ENCODE measurements at regions not wholly inside any gene's neighbourhood (a gene's known extent, or its start where the extent isn't known, plus 50 kb on each side); places are given as distances from the start of the nearest gene placed in this dataset.

DNA sequence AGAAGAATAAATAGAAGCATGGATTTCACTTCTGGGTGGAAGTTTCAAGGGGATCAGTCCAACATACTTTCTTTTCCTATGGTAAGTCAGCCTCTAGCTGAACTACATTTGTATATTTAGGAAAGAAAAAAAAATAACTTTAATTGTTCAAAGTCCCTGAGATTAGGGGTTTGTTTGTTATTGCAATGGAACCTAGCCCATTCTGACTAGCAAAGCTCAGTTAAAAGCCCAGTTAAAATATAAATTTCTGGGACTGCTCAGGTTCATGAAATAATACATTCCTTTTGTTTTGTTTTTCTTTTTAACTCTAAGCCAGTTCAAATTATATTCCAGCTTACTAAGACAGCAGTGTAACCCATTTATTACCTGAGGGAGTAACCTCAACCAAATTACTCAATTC is 2069.6 kb upstream of the CELF4 start:
- H3K27me3 ChIP-seq = no peaks in the 10 kb centered on the region
- no peak overlapping the region for H3K27ac ChIP-seq
- H3K36me3 ChIP-seq = no peaks in the 10 kb centered on the region
- H3K9me3 ChIP-seq = no peaks in the 10 kb centered on the region
- no peak for DNase-seq
- H3K4me1 ChIP-seq = no peaks in the 10 kb centered on the region
- no peak for TF ChIP-seq POLR2A (IDR thresholded peaks at IDR 0.05)
- TF ChIP-seq, protein P1, sequence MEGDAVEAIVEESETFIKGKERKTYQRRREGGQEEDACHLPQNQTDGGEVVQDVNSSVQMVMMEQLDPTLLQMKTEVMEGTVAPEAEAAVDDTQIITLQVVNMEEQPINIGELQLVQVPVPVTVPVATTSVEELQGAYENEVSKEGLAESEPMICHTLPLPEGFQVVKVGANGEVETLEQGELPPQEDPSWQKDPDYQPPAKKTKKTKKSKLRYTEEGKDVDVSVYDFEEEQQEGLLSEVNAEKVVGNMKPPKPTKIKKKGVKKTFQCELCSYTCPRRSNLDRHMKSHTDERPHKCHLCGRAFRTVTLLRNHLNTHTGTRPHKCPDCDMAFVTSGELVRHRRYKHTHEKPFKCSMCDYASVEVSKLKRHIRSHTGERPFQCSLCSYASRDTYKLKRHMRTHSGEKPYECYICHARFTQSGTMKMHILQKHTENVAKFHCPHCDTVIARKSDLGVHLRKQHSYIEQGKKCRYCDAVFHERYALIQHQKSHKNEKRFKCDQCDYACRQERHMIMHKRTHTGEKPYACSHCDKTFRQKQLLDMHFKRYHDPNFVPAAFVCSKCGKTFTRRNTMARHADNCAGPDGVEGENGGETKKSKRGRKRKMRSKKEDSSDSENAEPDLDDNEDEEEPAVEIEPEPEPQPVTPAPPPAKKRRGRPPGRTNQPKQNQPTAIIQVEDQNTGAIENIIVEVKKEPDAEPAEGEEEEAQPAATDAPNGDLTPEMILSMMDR (IDR thresholded peaks at IDR 0.05) = no peak
- no peak overlapping the region for H3K4me3 ChIP-seq

- no peaks in the 10 kb centered on the region for H3K9me3 ChIP-seq
- no peaks in the 10 kb centered on the region for H3K36me3 ChIP-seq
- no peaks in the 10 kb centered on the region for H3K27me3 ChIP-seq
- H3K4me1 ChIP-seq = no peaks in the 10 kb centered on the region
- no peak for DNase-seq
- no peak overlapping the region for H3K27ac ChIP-seq
- TF ChIP-seq, protein P1 (IDR thresholded peaks at IDR 0.05) = no peak
- TF ChIP-seq POLR2A (IDR thresholded peaks at IDR 0.05) = no peak
- H3K4me3 ChIP-seq = no peak overlapping the region
These were observed 2062.3 kb upstream of the CELF4 start for GRCh38 chr18:39627936-39628335.

- H3K27ac ChIP-seq = no peak overlapping the region
These were observed 2059.4 kb upstream of the CELF4 start for GRCh38 chr18:39624961-39625360.

GRCh38 chr18:39622431-39622830 is 2056.8 kb upstream of the CELF4 start:
- H3K27me3 ChIP-seq = no peaks in the 10 kb centered on the region
- DNase-seq = no peak
- H3K9me3 ChIP-seq = no peaks in the 10 kb centered on the region
- no peaks in the 10 kb centered on the region for H3K36me3 ChIP-seq
- no peak overlapping the region for H3K4me3 ChIP-seq
- no peak for TF ChIP-seq POLR2A (IDR thresholded peaks at IDR 0.05)
- TF ChIP-seq, protein P1 (IDR thresholded peaks at IDR 0.05) = no peak
- H3K4me1 ChIP-seq = no peaks in the 10 kb centered on the region
- H3K27ac ChIP-seq = no peak overlapping the region

More at GRCh38 chr18:39624961-39625360, 2059.4 kb upstream of the CELF4 start:
- no peaks in the 10 kb centered on the region for H3K27me3 ChIP-seq
- H3K4me1 ChIP-seq = no peaks in the 10 kb centered on the region
- no peaks in the 10 kb centered on the region for H3K9me3 ChIP-seq
- H3K36me3 ChIP-seq = no peaks in the 10 kb centered on the region
- no peak for TF ChIP-seq POLR2A (IDR thresholded peaks at IDR 0.05)
- TF ChIP-seq, protein P1 (IDR thresholded peaks at IDR 0.05) = no peak
- no peak for DNase-seq
- H3K4me3 ChIP-seq = no peak overlapping the region

DNA sequence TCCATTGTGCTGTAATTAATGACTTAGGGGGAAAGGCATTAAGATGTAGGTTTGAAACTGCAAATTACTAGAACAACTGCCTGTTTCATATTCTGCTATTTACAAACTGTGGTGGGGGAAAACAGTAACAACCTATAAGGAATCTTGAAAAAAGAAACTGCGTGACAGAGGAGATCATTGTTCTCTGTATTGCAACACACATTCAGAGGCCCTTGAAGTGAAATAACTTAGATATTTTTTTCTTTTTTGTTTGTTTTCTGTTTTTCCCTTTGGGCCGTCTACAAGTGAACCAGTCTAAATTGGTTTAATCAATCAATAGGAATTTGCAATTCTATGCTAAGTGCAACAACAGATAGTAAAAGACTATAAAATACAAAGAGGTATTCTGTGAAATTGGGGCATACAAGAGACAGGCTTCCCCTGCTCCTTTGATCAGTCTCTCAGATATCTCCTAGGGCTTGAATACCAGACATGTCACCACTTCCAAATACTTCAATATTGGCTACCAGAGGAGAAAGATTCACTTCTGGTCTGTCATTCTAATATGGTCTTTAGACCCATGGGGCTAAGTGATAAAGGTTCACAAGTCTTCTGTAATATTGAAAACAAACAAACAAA is 2055.1 kb upstream of the CELF4 start:
- Histone ChIP-seq H3K27me3 (no peaks in the 10 kb centered on the region), H3K36me3 (no peaks in the 10 kb centered on the region), H3K9me3 (no peaks in the 10 kb centered on the region), H3K4me3 (no peak overlapping the region), H3K27ac (no peak overlapping the region), H3K4me1 (no peaks in the 10 kb centered on the region)
- TF ChIP-seq, protein P1 (IDR thresholded peaks at IDR 0.05) = no peak
- TF ChIP-seq POLR2A (IDR thresholded peaks at IDR 0.05) = no peak
- no peak for DNase-seq

Data from Peyer's patch (tissue), 4 donors.